HG03066 (cell line): ENCODE measurements at regions not wholly inside any gene's neighbourhood (a gene's known extent, or its start where the extent isn't known, plus 50 kb on each side); places are given as distances from the start of the nearest gene placed in this dataset.

Source experiments
- ATAC-seq: cut with Tn5 transposase; IDR thresholded peaks from one replicate; pipeline ENCODE4 v1.9.1; 2021; ENCODE audit warnings: low read depth; ENCODE audit not compliant: unreplicated experiment

DNA sequence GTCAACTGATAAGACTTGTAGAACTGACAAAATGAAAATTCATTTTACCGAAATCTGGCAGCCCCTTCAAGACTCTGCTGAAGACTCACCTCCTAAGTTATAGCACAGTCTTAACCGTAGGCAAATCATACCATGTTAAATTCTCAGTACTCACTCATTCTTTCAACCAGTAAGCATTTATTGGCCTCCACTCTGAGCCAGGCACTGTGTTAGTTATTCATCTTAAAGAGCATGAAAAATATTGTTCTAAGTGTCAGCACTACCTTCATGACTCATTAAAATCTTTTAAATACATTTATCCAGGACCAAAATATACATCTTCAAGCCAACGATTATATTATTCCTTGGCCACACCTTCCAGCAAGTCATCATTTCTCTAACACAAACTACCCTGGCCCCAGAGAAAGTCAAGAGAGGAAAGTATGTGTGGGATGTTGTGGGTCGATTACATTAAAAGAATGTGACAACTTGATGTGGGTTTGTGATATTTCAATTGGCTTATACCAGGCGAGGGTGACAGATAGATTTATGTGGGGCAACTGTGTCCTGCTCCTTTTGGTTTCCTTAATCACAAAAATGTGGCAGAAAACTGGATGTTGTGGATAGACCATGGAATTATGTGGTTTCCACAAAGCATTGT is 55.0 kb downstream of the TMEM30B start:
- no peak for ATAC-seq

DNA sequence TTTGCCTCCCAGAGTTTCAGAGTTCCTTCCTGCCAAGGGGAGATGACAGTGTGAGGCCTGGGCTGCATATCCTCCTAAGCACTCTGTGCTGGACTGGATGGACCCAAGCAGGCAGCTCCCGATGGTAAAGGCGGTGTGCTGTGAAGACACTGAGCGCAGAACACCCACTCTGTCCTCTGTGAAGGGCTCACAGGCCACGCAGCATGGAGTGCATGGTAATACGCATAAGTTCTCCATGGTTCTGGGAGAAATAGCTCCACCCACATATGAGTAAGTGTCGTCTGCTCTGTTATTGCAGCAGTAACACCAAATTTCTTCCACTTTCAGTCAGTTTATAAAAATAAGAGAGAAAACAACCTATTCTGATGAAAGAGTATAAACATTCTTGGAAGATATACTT is 55.8 kb downstream of the TMEM30B start:
- no peak for ATAC-seq

GRCh38 chr14:61223552-61223951 is 57.6 kb downstream of the TMEM30B start:
- ATAC-seq, result no peak

DNA sequence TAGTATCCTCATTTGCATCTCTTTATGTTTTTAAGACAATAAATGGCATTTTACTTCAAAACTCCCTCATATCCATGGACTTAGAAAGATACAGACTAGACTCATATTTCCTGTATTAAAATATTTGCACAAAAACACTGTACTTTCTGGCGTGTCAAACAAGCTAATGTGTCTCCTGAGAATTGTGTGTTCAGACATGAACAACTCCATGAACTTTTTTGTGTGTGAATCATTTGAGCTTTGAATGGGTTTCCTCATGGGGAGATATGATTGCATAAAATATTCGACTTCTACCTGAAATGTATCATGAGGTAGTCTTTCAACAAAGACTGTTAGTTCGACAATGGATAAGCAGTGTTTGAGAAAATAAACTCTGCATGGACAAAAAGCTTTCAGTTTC is 58.8 kb downstream of the TMEM30B start:
- ATAC-seq, result no peak

- ATAC-seq, result no peak
Measured at GRCh38 chr14:61221906-61222305, 59.2 kb downstream of the TMEM30B start.

DNA sequence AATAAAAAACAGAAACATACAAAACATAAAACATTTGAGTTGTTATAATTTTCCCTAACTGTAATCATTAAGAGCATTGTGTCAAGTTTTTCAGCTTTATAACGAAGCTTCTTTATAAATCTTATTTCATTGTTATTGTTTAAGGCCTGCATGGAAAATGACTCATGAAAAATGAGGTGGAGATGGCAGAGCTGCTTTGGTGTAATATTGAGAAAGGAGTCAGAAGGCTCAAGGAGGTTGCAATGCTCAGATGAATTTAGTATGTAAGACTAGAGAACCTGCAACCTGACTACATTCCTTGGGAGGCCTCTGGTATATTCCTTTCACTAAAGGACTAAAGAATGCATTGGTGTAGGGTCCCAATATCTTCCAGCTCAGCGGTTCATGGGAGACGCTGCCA is 61.5 kb downstream of the TMEM30B start:
- ATAC-seq, result no peak

GRCh38 chr14:61219256-61219655 is 61.9 kb downstream of the TMEM30B start:
- ATAC-seq, result no peak

DNA sequence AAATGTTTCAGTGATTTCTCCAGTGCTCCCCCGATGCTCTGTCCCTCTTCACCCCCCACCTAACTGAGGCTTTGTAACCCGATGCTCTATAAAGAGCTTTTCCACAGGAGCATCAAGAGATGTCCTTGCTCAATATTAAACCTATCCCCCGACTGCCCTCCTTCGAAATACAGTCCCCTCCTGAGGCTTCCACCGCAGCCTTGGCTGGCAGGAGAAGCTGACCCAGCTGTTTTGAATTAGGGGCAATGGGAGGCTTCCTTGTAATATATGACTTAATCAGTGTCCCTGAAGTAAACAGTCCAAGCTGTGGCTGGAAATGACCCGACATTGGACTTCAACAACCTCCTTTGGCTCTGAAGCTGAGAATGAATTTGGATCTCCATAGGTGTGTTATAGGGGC is 62.4 kb downstream of the TMEM30B start:
- ATAC-seq, result no peak

GRCh38 chr14:61218157-61218556 is 63.0 kb downstream of the TMEM30B start:
- ATAC-seq, result no peak

DNA sequence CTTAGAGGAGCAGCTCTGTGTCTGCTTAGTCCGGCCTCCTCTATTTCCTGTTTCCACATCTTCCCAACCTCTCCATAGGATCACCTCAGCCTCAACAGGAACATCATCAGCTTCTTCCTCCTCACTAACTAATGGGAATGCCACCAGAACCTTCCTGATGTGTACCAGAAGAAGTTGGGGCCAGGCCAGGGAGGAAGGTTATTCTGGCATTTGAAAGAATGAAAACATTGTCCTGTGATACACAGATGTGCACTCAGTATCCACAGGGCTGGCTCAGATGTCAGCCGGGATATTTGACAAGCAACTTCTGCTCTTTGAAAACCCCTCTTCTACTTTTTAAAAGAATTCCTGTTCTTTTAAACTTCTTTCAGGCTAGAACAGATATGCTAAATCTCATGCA is 63.6 kb downstream of the TMEM30B start:
- ATAC-seq, result no peak

DNA sequence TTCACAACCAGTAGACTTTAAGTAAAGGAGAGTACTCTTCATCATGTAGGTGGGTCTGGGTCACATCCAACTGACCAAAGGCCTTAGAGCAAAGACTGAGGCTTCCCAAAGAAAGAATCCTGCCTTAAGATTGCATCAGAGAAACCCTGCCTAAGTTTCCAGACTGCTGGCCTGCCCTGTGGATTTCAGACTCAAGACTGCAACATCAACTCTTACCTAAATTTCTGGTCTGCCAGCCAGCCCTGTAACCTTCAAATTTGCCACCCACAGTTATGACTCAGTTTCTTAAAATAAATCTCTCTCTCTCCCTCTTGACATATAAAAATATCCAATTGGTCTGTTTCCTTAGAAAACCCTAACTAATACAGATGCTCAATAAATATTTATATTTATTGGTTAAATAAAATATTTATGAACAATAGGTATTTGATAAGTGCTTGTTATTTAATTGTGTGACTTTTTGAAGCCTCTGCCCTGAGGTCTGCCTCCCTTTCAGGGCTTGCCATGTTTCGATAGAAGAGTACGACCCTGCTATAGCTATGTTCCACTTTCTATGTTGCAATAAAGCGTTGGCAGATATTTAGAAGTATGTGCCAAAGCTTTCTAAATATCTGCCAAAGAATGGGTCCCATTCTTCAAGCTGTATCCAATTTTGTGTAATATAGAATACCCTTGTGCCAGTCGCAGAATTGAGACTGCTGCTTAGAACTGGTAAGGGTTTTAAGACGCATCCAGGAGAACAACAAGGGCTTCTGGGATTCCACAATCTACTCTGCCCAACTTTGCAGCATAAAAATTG is 65.7 kb downstream of the TMEM30B start:
- no peak for ATAC-seq

- ATAC-seq, result no peak
Measured at GRCh38 chr14:61213920-61214319, 67.2 kb downstream of the TMEM30B start.

DNA sequence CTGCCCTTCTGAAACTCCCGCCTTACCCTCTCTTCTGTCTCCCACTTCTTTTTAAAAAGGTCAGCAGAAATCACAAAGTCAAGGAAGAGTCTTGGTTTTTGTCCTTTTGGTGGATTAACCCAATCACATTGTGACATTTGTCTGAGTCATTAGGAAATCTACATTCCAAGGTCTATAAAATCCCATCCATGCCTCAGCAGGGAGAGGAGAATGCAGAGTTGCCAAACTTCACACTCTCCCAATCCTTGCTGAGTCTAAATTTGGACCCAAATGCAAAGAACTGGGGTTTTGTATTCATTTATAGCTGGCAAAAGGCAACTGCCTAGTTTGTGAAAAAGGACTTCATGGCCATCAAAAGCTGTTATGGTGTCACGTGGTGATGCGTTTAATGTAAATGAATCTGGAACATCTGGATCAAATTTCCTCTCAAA is 67.9 kb downstream of the TMEM30B start:
- ATAC-seq, result no peak

DNA sequence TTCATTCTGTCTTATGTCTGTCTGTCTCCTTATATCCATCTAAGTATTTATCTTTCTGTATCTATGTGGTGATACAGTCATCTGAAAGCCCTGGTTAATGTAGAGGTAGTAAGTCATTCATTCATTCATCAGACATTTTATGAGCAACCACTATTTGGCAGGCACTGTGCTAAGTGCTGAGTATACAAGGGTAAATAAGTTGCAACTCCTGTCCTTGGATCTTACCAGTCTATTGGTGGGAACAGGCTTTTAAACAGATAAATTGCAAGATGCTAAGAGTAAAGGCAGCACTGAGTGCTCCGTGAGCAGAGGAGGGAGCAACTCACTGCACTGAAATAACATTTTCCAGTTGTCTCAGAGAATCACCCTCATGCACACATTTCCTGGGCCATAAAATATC is 68.6 kb downstream of the TMEM30B start:
- ATAC-seq, result no peak

DNA sequence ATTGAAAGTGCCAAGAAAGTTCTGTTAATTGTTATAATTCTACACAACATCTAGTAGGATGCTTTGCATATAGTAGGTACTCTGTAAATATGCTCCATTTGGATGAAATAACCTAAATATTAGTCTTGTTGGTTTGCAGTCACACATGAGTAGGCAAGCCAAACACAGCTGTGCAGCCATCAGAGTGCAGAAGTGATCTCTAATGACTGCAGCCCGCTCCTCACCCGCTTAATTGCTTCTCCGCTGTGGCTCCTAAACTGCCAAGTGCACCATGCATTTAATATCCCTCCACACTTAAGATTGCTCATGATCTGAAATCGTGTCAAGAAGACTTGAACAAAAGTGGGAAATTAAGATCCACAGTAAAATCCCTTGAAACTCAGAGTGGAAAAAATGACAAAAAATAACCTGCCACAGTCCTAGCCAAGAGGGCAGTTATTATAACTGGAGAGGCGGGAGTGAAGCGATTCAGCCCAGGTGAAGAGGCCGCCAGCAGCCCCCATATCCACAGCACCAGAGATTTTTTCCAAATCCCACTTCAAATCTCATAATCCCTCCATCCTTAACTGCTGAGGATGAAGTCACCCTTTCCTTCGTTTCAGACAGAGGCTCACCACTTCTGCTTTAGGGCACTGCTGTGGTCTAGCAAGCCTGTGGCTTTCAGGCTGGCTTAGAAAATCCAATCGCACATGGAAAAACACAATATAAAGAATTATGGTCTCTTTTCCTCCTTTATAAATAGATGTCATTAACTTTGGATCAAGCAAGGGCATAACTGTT is 69.5 kb downstream of the TMEM30B start:
- no peak for ATAC-seq

GRCh38 chr14:61203081-61203753 is 77.9 kb downstream of the TMEM30B start:
- no peak for ATAC-seq

GRCh38 chr14:61202124-61202523 is 79.0 kb downstream of the TMEM30B start:
- ATAC-seq, result no peak

- no peak for ATAC-seq
Measured at GRCh38 chr14:61201171-61201570, 80.0 kb downstream of the TMEM30B start.

DNA sequence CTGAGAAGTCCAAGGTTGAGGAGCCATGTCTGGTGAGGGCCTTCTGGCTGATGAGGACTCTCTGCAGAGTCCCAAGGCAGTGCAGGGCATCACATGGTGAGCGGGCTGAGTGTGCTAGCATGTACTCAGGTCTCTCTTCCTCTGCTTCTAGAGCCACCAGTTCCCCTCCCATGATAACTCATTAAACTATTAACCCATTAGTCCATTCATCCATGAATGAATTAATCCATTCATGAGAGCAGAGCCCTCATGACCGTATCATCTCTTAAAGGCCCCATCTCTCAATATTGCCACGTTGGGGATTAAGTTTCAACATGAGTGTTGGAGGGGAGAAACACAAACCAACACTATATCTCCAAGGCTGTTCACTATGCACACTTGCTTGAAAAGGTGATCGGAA is 83.7 kb downstream of the TMEM30B start:
- ATAC-seq, result no peak

DNA sequence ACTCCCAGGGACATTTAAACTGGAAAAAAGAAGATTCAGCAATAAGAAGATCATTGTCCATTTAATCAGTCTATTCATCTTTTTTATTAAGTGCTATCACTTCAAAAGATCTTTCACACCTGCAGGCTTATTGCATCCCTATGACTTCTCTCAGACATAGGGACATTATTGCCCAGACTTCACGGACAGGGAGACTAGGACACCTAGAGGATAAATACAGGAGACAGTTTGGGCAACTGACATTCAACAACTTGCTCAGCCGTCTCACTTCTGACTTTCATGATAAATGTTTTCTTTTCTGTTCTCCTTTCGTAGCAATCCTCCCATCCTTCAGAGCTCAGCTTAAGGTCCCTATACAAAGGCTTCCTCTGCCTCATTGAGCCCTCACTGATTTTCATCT is 84.3 kb downstream of the TMEM30B start:
- no peak for ATAC-seq

DNA sequence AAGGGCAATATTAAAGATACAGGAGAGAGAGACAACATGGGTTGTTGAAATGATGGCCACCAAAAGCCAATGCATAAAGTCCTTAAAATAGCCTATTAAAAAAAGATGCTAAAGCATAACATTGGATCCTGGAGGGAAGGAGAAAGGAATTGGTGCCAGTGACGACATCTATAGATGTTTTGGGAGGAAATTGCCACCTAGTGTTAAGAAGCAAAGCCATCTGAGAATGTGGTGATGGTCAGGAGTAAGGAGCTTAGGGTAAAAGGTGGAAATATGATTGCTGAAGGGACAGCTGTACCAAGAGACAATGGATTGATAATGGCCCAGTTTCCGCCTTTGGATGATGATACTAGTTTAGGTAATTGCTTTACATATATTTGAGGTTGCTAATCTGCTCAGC is 85.1 kb downstream of the TMEM30B start:
- no peak for ATAC-seq
